Stomach (tissue), 4 donors: ENCODE measurements at regions not wholly inside any gene's neighbourhood (a gene's known extent, or its start where the extent isn't known, plus 50 kb on each side); places are given as distances from the start of the nearest gene placed in this dataset.
"Not testable (repeated sequence)": the region's sequence is repeated elsewhere in the genome, so short reads cannot be mapped to it uniquely, and the experiment has no call there.

Source experiments
- CTCF ChIP-seq, 7 experiments: fragments of 450-650 bp in 4 of 7; fragments of 200-600 bp in 3 of 7; sonication (generic) in 3 of 7; IDR thresholded peaks; one replicate each; pipeline ENCODE4 v1.5.1; 2016 to 2019; ENCODE audit warnings: antibody characterized with exemption in 7 of 7, control low read depth in 2 of 7, mild to moderate bottlenecking in 1 of 7
- EP300 ChIP-seq: sonication (generic); formaldehyde crosslinking; IDR thresholded peaks from one replicate; pipeline ENCODE4 v1.6.1; 2017; ENCODE audit warnings: antibody characterized with exemption
- POLR2A ChIP-seq, 4 donors: fragments of 450-650 bp; IDR thresholded peaks; one replicate each; pipeline ENCODE4 v1.6.1; 2016; ENCODE audit warnings: antibody characterized with exemption in 4 of 4, control low read depth in 2 of 4, mild to moderate bottlenecking in 1 of 4, moderate library complexity in 1 of 4
- POLR2AphosphoS5 ChIP-seq, 3 donors: sonication (generic); formaldehyde crosslinking; IDR thresholded peaks; one replicate each; pipeline ENCODE4 v1.6.1; 2016; ENCODE audit warnings: antibody characterized with exemption in 3 of 3

- TF ChIP-seq POLR2A (IDR thresholded peaks at IDR 0.05); CTCF (IDR thresholded peaks at IDR 0.05); POLR2AphosphoS5 (IDR thresholded peaks at IDR 0.05); EP300: not testable (repeated sequence)
Observed at GRCh38 chr2:131833367-131834202, 305.9 kb downstream of the CCDC74A start.
